Keratinocyte (primary cell): ENCODE measurements at regions not wholly inside any gene's neighbourhood (a gene's known extent, or its start where the extent isn't known, plus 50 kb on each side); places are given as distances from the start of the nearest gene placed in this dataset.
"Not testable (repeated sequence)": the region's sequence is repeated elsewhere in the genome, so short reads cannot be mapped to it uniquely, and the experiment has no call there.

Source experiments
- DNase-seq: peaks from one replicate; pipeline ENCODE4 v3.0.0-alpha.2; 2011; ENCODE audit warnings: low read depth, missing footprints, low spot score
- FAIRE-seq: peaks from 2 replicates; lab custom pipeline; 2011; peaks lifted over from hg19 to GRCh38; lab: Jason Lieb, UNC
- H2AFZ ChIP-seq: 2 replicates; pipeline ENCODE4 v1.6.0; 2012; ENCODE audit warnings: low read length, control low read depth, inconsistent platforms; ENCODE audit not compliant: control insufficient read depth
- H3K27ac ChIP-seq: 2 replicates; pipeline ENCODE4 v1.5.1; 2011; ENCODE audit warnings: low read length; ENCODE audit not compliant: control insufficient read depth, insufficient read depth
- H3K27me3 ChIP-seq: 3 replicates; pipeline ENCODE4 v1.6.0; 2011; ENCODE audit warnings: low read length; ENCODE audit not compliant: control insufficient read depth, insufficient read depth; ENCODE audit errors: extremely low read depth
- H3K36me3 ChIP-seq, 2 experiments: 2 replicates in 1 of 2; 3 replicates in 1 of 2; pipeline ENCODE4 v1.5.1; 2011; ENCODE audit warnings: low read length in 2 of 2, mild to moderate bottlenecking in 1 of 2; ENCODE audit not compliant: control insufficient read depth in 2 of 2, insufficient read depth in 2 of 2; ENCODE audit errors: extremely low read depth in 1 of 2
- H3K4me1 ChIP-seq: 3 replicates; pipeline ENCODE4 v1.5.1; 2011; ENCODE audit warnings: low read length; ENCODE audit not compliant: control insufficient read depth, insufficient read depth; ENCODE audit errors: extremely low read depth
- H3K4me2 ChIP-seq: 3 replicates; pipeline ENCODE4 v1.6.0; 2011; ENCODE audit warnings: low read depth, low read length; ENCODE audit not compliant: control insufficient read depth, insufficient read depth; ENCODE audit errors: extremely low read depth
- H3K4me3 ChIP-seq, 3 experiments: fragments of 200-600 bp in 1 of 3; sonication (generic) in 1 of 3; 2 replicates in 2 of 3; 3 replicates in 1 of 3; pipeline ENCODE4 v1.5.1; 2011 to 2016; ENCODE audit warnings: low read length in 3 of 3, mild to moderate bottlenecking in 3 of 3, control low read depth in 2 of 3, inconsistent platforms in 1 of 3, low read depth in 1 of 3, mixed read lengths in 1 of 3, mixed run types in 1 of 3, moderate library complexity in 1 of 3; ENCODE audit not compliant: control insufficient read depth in 2 of 3, insufficient read depth in 2 of 3; ENCODE audit errors: extremely low read depth in 1 of 3
- H3K79me2 ChIP-seq: 2 replicates; pipeline ENCODE4 v1.6.0; 2012; ENCODE audit warnings: low read length; ENCODE audit not compliant: control insufficient read depth, insufficient read depth
- H3K9ac ChIP-seq: 3 replicates; pipeline ENCODE4 v1.6.0; 2011; ENCODE audit warnings: low read length; ENCODE audit not compliant: control insufficient read depth, insufficient read depth; ENCODE audit errors: extremely low read depth
- H3K9me1 ChIP-seq: 3 replicates; pipeline ENCODE4 v1.6.0; 2011; ENCODE audit warnings: low read length; ENCODE audit not compliant: control insufficient read depth, insufficient read depth; ENCODE audit errors: extremely low read depth
- H3K9me3 ChIP-seq: 2 replicates; pipeline ENCODE4 v1.5.1; 2012; ENCODE audit warnings: low read depth, low read length; ENCODE audit not compliant: control insufficient read depth
- H4K20me1 ChIP-seq: 3 replicates; pipeline ENCODE4 v1.6.0; 2011; ENCODE audit warnings: low read length; ENCODE audit not compliant: control insufficient read depth, insufficient read depth; ENCODE audit errors: extremely low read depth
- EZH2 ChIP-seq: IDR thresholded peaks from one replicate; pipeline ENCODE4 v1.6.1; 2012; ENCODE audit warnings: inconsistent platforms, mild to moderate bottlenecking, low read length, moderate library complexity
- dilution Hi-C: fragments of 300-500 bp; cut with MboI; formaldehyde crosslinking; loops from one replicate; pipeline ENCODE4 v1.7.0; 2020; ENCODE audit warnings: low sequenced_read_pairs; ENCODE audit not compliant: extremely low pct_ligation_motif_present
- TF ChIP-seq, protein P1 (sequence below), 3 experiments: IDR thresholded peaks in 1 of 3; conservative IDR thresholded peaks in 1 of 3; optimal IDR thresholded peaks in 1 of 3; 2 replicates in 2 of 3; 3 replicates in 1 of 3; pipeline versions ENCODE3 to v1.5.1; 2011; ENCODE audit warnings: low read length in 3 of 3, mild to moderate bottlenecking in 3 of 3, moderate library complexity in 2 of 3, control low read depth in 1 of 3, inconsistent platforms in 1 of 3; ENCODE audit not compliant: insufficient read depth in 2 of 3; ENCODE audit errors: extremely low read depth in 1 of 3

DNA sequence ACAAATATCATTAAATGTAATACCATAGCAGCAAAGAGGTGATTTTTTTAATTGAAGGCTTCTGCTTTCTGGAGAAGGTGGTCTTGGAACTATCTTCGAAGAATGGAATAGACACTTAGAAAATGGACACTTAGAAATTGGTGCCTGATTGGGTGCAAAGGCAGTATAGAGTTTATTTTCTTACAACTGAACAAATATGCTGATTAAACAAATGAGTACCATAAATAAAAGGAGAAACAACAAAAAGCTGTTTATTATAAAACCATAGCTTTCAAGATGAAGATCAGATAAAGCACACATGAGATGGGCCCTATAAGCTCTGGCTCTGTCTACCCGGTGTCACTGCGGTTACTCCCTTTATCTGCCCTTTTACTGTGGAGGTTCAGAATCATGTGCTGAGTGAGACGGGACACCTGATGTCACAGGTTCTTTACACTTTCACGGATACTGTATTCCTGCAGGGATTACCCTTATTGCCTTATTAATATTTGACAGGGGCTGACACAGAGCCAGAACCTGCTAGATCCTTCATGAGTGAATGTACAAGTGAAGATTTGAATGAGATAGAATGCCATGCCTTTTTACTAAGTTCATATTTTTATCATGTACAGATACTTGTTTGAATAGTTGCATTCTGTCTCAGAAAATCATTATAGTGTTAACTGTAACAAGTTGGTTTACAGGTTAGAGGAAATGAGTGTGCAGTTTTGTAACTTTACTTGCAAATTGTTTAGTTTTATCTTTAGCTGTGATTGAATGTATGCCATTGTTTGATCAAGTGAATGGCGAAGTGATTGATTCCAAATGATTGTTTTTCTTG, 477.5 kb upstream of the RGS6 start:
- no peak overlapping the region for H3K9ac ChIP-seq
- no peaks in the 10 kb centered on the region for H4K20me1 ChIP-seq
- H3K4me2 ChIP-seq = no peak overlapping the region
- dilution Hi-C loops = no loop called here
- H3K27ac ChIP-seq = no peak overlapping the region
- no peaks in the 10 kb centered on the region for H3K9me3 ChIP-seq
- H3K4me3 ChIP-seq = no peak overlapping the region
- FAIRE-seq (peak; percentile 9), DNase-seq (no peak)
- peaks cover 17% of the 10 kb centered on the region for H3K4me1 ChIP-seq
- peaks cover 12% of the 10 kb centered on the region for H3K79me2 ChIP-seq
- no peaks in the 10 kb centered on the region for H3K36me3 ChIP-seq
- no peaks in the 10 kb centered on the region for H3K27me3 ChIP-seq
- H2AFZ ChIP-seq = no peak overlapping the region
- TF ChIP-seq, protein P1, sequence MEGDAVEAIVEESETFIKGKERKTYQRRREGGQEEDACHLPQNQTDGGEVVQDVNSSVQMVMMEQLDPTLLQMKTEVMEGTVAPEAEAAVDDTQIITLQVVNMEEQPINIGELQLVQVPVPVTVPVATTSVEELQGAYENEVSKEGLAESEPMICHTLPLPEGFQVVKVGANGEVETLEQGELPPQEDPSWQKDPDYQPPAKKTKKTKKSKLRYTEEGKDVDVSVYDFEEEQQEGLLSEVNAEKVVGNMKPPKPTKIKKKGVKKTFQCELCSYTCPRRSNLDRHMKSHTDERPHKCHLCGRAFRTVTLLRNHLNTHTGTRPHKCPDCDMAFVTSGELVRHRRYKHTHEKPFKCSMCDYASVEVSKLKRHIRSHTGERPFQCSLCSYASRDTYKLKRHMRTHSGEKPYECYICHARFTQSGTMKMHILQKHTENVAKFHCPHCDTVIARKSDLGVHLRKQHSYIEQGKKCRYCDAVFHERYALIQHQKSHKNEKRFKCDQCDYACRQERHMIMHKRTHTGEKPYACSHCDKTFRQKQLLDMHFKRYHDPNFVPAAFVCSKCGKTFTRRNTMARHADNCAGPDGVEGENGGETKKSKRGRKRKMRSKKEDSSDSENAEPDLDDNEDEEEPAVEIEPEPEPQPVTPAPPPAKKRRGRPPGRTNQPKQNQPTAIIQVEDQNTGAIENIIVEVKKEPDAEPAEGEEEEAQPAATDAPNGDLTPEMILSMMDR (optimal IDR thresholded peaks at IDR 0.05 in 1 of 3, IDR thresholded peaks at IDR 0.05 in 1 of 3, conservative IDR thresholded peaks at IDR 0.05 in 1 of 3; ENCODE audit: extremely low read depth in 1 of 3, insufficient read depth in 2 of 3, low read length in 3 of 3) = no peak
- H3K9me1 ChIP-seq = no peaks in the 10 kb centered on the region

DNA sequence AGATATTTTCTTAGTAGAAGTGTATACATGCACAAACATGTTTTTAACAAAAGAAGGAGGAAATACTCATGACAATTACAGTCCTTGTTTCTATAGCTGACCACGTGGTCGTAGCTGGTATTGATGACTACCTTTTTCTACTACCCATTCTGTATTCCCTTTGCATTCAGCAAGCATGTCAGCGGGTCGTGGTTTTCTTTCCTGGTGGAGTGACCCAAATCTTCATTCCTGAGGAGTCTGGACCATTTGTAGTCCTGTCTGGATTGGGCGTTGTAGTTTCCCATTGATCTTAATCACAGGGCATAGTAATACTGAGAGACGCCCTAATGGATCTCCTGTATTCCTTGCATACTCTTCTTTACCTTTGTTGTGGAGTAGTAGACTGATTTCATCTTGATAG, 472.1 kb upstream of the RGS6 start:
- no peak overlapping the region for H3K4me3 ChIP-seq
- H3K27ac ChIP-seq = peak overlapping the region; percentile 2
- peaks cover 3% of the 10 kb centered on the region for H3K79me2 ChIP-seq
- TF ChIP-seq, protein P1 (optimal IDR thresholded peaks at IDR 0.05 in 1 of 3, IDR thresholded peaks at IDR 0.05 in 1 of 3, conservative IDR thresholded peaks at IDR 0.05 in 1 of 3; ENCODE audit: extremely low read depth in 1 of 3, insufficient read depth in 2 of 3, low read length in 3 of 3) = no peak
- no peak for TF ChIP-seq EZH2
- H4K20me1 ChIP-seq = no peaks in the 10 kb centered on the region
- H3K4me1 ChIP-seq = peaks cover 11% of the 10 kb centered on the region
- H3K9ac ChIP-seq = no peak overlapping the region
- no peaks in the 10 kb centered on the region for H3K9me1 ChIP-seq
- H3K9me3 ChIP-seq = no peaks in the 10 kb centered on the region
- H3K27me3 ChIP-seq = no peaks in the 10 kb centered on the region
- peak; percentile 23 for FAIRE-seq
- dilution Hi-C loops = no loop called here
- no peaks in the 10 kb centered on the region for H3K36me3 ChIP-seq
- no peak overlapping the region for H2AFZ ChIP-seq
- no peak overlapping the region for H3K4me2 ChIP-seq
- peak; percentile 42 for DNase-seq

DNA sequence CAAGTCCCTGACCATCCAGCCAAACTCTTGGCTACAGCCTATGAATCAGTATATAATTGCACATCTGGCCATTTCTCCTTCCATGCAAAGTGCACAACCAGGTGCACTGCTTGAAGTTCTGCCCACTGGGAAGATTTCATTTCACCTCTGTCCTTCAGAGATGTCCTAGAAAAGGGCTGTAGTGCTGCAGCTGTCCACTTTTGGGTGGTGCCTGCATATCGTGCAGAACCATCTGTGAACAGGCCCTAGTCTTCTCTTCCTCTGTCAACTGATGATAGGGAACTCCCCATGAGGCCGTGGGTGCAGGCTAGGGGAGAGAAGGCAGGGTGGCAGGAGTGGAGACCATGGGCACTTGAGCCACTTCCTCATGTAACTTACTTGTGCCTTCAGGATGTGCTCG, 470.6 kb upstream of the RGS6 start:
- dilution Hi-C loops, H2AFZ ChIP-seq, H3K27me3 ChIP-seq, H3K9ac ChIP-seq, H3K9me3 ChIP-seq, DNase-seq, H3K27ac ChIP-seq, H3K36me3 ChIP-seq, H3K4me2 ChIP-seq, FAIRE-seq, H4K20me1 ChIP-seq, H3K79me2 ChIP-seq, H3K4me1 ChIP-seq, H3K9me1 ChIP-seq, H3K4me3 ChIP-seq: not testable (repeated sequence)
